ENCODE measurements at regions not wholly inside any gene's neighbourhood (a gene's known extent, or its start where the extent isn't known, plus 50 kb on each side); places are given as distances from the start of the nearest gene placed in this dataset.

GRCh38 chr13:107133950-107134349 lies 566.0 kb upstream of the ARGLU1 start:
- H3K27ac ChIP-seq = no peak overlapping the region
- H3K27me3 ChIP-seq = no peaks in the 10 kb centered on the region
- 77 to 81% (median 78%) methylated on average over 5 of the region's 5 CpGs for WGBS, 4 donors
- ATAC-seq (no peak), DNase-seq (no peak)
- intact Hi-C loops (cut with DNase I) = loop anchor here in 1 of 10 donors (10.0 kb wide), 1 partner anchor 599 kb away; the partner anchor contains the start of gene EFNB2
- TF ChIP-seq CTCF (IDR thresholded peaks at IDR 0.05) (no peak), POLR2A (IDR thresholded peaks at IDR 0.05) (no peak)
- H3K9me3 ChIP-seq = no peaks in the 10 kb centered on the region
- no peaks in the 10 kb centered on the region for H3K36me3 ChIP-seq
- H3K4me3 ChIP-seq = no peak overlapping the region
- peaks cover 0 to 13% (median 7%) of the 10 kb centered on the region in 12 donors for H3K4me1 ChIP-seq

GRCh38 chr13:107130566-107130965 lies 562.6 kb upstream of the ARGLU1 start:
- Histone ChIP-seq H3K27ac (no peak overlapping the region), H3K36me3 (no peaks in the 10 kb centered on the region), H3K27me3 (no peaks in the 10 kb centered on the region), H3K4me3 (no peak overlapping the region), H3K4me1 (no peaks in the 10 kb centered on the region), H3K9me3 (no peaks in the 10 kb centered on the region)
- DNase-seq = no peak
- ATAC-seq = no peak
- TF ChIP-seq CTCF (IDR thresholded peaks at IDR 0.05) = no peak
- no peak for TF ChIP-seq POLR2A (IDR thresholded peaks at IDR 0.05)
- intact Hi-C loops (cut with DNase I) = loop anchor here in 1 of 10 donors (10.0 kb wide), 1 partner anchor 596 kb away; the partner anchor contains the start of gene EFNB2
- WGBS, 4 donors = 83 to 98% (median 93%) methylated on average over 1 of the region's 1 CpG

GRCh38 chr13:107124730-107125129 lies 556.8 kb upstream of the ARGLU1 start:
- H3K27ac ChIP-seq = no peak overlapping the region
- ATAC-seq (no peak), DNase-seq (no peak)
- H3K9me3 ChIP-seq = no peaks in the 10 kb centered on the region
- no peak for TF ChIP-seq POLR2A (IDR thresholded peaks at IDR 0.05)
- TF ChIP-seq CTCF (IDR thresholded peaks at IDR 0.05) = no peak
- no peaks in the 10 kb centered on the region for H3K36me3 ChIP-seq
- no peak overlapping the region for H3K4me3 ChIP-seq
- intact Hi-C loops (cut with DNase I) = loop anchor here in 9 of 10 donors (5.0 to 10.0 kb wide), 11 partner anchors 200 to 1042 kb away; partner anchors contain the start of gene EFNB2 (in 2 of the 9)
- WGBS, 4 donors = 81 to 87% (median 84%) methylated on average over 5 of the region's 5 CpGs
- H3K27me3 ChIP-seq = no peaks in the 10 kb centered on the region
- peaks cover 0 to 5% (median 0%) of the 10 kb centered on the region in 12 donors for H3K4me1 ChIP-seq

GRCh38 chr13:107124129-107124718 lies 556.3 kb upstream of the ARGLU1 start:
- intact Hi-C loops (cut with DNase I) = loop anchor here in 9 of 10 donors (5.0 to 10.0 kb wide), 11 partner anchors 199 to 1042 kb away; partner anchors contain the start of gene EFNB2 (in 2 of the 9)

More at GRCh38 chr13:107124129-107124718, 556.3 kb upstream of the ARGLU1 start:
- DNase-seq (no peak), ATAC-seq (no peak)
- 0 to 2% (median 2%) methylated on average over 2 of the region's 2 CpGs for WGBS, 4 donors
- no peak for TF ChIP-seq POLR2A (IDR thresholded peaks at IDR 0.05)
- peak; percentile 40 to 80 (median 68) for TF ChIP-seq CTCF (IDR thresholded peaks at IDR 0.05)
- Histone ChIP-seq H3K4me3 (no peak overlapping the region), H3K4me1 (peaks cover 0 to 5% (median 0%) of the 10 kb centered on the region in 12 donors), H3K9me3 (no peaks in the 10 kb centered on the region), H3K27me3 (no peaks in the 10 kb centered on the region), H3K36me3 (no peaks in the 10 kb centered on the region), H3K27ac (no peak overlapping the region)
